ENCODE measurements at regions not wholly inside any gene's neighbourhood (a gene's known extent, or its start where the extent isn't known, plus 50 kb on each side); places are given as distances from the start of the nearest gene placed in this dataset.

GRCh38 chr3:127097481-127097880, 95.5 kb upstream of the PRR23E start:
- Histone ChIP-seq H4K20me1 (replicated peaks; ENCODE audit: control insufficient read depth, extremely low read depth, insufficient read depth, low read length) (no peaks in the 10 kb centered on the region), H3K4me2 (ENCODE audit: insufficient read depth, low read length) (no peak overlapping the region), H3K9me3 (replicated peaks; ENCODE audit: control insufficient read depth, insufficient read depth, low read length) (no peaks in the 10 kb centered on the region), H3K27me3 (ENCODE audit: control insufficient read depth in 2 of 2, insufficient read depth in 2 of 2, low read length in 2 of 2) (no peaks in the 10 kb centered on the region), H3K79me2 (ENCODE audit: control insufficient read depth, insufficient read depth, low read length) (no peaks in the 10 kb centered on the region), H3K4me3 (replicated peaks in 1 of 3; ENCODE audit: insufficient read depth in 1 of 3, low read depth in 1 of 3, low read length in 3 of 3) (no peak overlapping the region), H2AFZ (ENCODE audit: low read depth, low read length) (no peak overlapping the region), H3K4me1 (ENCODE audit: control insufficient read depth, extremely low read depth, insufficient read depth, low read length) (no peaks in the 10 kb centered on the region), H3K9me1 (replicated peaks; ENCODE audit: control insufficient read depth, extremely low read depth, insufficient read depth, low read length) (no peaks in the 10 kb centered on the region), H3K27ac (ENCODE audit: insufficient read depth, low read depth, low read length) (no peak overlapping the region), H3K36me3 (ENCODE audit: control insufficient read depth in 2 of 2, extremely low read depth in 1 of 2, insufficient read depth in 2 of 2, low read length in 2 of 2) (no peaks in the 10 kb centered on the region), H3K9ac (replicated peaks; ENCODE audit: extremely low read depth, insufficient read depth, low read length) (no peak overlapping the region)
- intact Hi-C loops (cut with micrococcal nuclease) (no loop called here), dilution Hi-C loops (cut with MboI; ENCODE audit: extremely low pct_ligation_motif_present, low sequenced_read_pairs) (no loop called here)
- no TSS peak for BruUV-seq (replicated peaks)
- POLR2A ChIA-PET = no interaction called here
- TF ChIP-seq FOS (IDR thresholded peaks at IDR 0.05; ENCODE audit: borderline replicate concordance, insufficient read depth, low read length) (no peak), EZH2 (IDR thresholded peaks at IDR 0.05; ENCODE audit: borderline replicate concordance, low read depth, low read length, severe bottlenecking) (no peak)
- DNase-seq (ENCODE audit: low read depth, low spot score) = no peak
- CTCF ChIA-PET = interaction anchor here (1.1 kb wide), 1 partner anchor 851 kb away, joined by 3 read pairs; no protein-coding TSS in a partner anchor
- FAIRE-seq = no peak

GRCh38 chr3:127099982-127100381, 92.9 kb upstream of the PRR23E start:
- DNase-seq (ENCODE audit: low read depth, low spot score) (no peak), FAIRE-seq (no peak)
- Histone ChIP-seq H2AFZ (ENCODE audit: low read depth, low read length) (no peak overlapping the region), H3K4me2 (ENCODE audit: insufficient read depth, low read length) (no peak overlapping the region), H4K20me1 (replicated peaks; ENCODE audit: control insufficient read depth, extremely low read depth, insufficient read depth, low read length) (no peaks in the 10 kb centered on the region), H3K27ac (ENCODE audit: insufficient read depth, low read depth, low read length) (no peak overlapping the region), H3K36me3 (ENCODE audit: control insufficient read depth in 2 of 2, extremely low read depth in 1 of 2, insufficient read depth in 2 of 2, low read length in 2 of 2) (no peaks in the 10 kb centered on the region), H3K9me3 (replicated peaks; ENCODE audit: control insufficient read depth, insufficient read depth, low read length) (no peaks in the 10 kb centered on the region), H3K9ac (replicated peaks; ENCODE audit: extremely low read depth, insufficient read depth, low read length) (no peak overlapping the region), H3K4me3 (replicated peaks in 1 of 3; ENCODE audit: insufficient read depth in 1 of 3, low read depth in 1 of 3, low read length in 3 of 3) (no peak overlapping the region), H3K9me1 (replicated peaks; ENCODE audit: control insufficient read depth, extremely low read depth, insufficient read depth, low read length) (no peaks in the 10 kb centered on the region), H3K4me1 (ENCODE audit: control insufficient read depth, extremely low read depth, insufficient read depth, low read length) (no peaks in the 10 kb centered on the region), H3K79me2 (ENCODE audit: control insufficient read depth, insufficient read depth, low read length) (no peaks in the 10 kb centered on the region), H3K27me3 (ENCODE audit: control insufficient read depth in 2 of 2, insufficient read depth in 2 of 2, low read length in 2 of 2) (no peaks in the 10 kb centered on the region)
- dilution Hi-C loops (cut with MboI; ENCODE audit: extremely low pct_ligation_motif_present, low sequenced_read_pairs) = no loop called here
- intact Hi-C loops (cut with micrococcal nuclease) = no loop called here
- TF ChIP-seq POLR2A (IDR thresholded peaks at IDR 0.05; ENCODE audit: low read depth, low read length) = no peak
- TF ChIP-seq MYC (IDR thresholded peaks at IDR 0.05; ENCODE audit: low read depth, low read length) = no peak
- TF ChIP-seq GATA2 (IDR thresholded peaks at IDR 0.05; ENCODE audit: insufficient read depth, insufficient read length, low read depth, low read length) = no peak
- TF ChIP-seq FOS (IDR thresholded peaks at IDR 0.05; ENCODE audit: borderline replicate concordance, insufficient read depth, low read length) = no peak
- no peak for TF ChIP-seq JUN (IDR thresholded peaks at IDR 0.05; ENCODE audit: borderline replicate concordance, insufficient read depth, insufficient read length, low read depth)
- TF ChIP-seq EZH2 (IDR thresholded peaks at IDR 0.05; ENCODE audit: borderline replicate concordance, low read depth, low read length, severe bottlenecking) = no peak
- TF ChIP-seq POLR2AphosphoS5 (IDR thresholded peaks at IDR 0.05; ENCODE audit: insufficient read depth, low read depth, low read length) = no peak
- no peak for TF ChIP-seq MAX (IDR thresholded peaks at IDR 0.05; ENCODE audit: insufficient read depth, insufficient read length)
- TF ChIP-seq CTCF (IDR thresholded peaks at IDR 0.05; ENCODE audit: extremely low read depth in 1 of 2, insufficient read depth in 1 of 2, low read depth in 1 of 2, low read length in 2 of 2) = no peak
- BruUV-seq (replicated peaks) = no TSS peak
- ChIA-PET CTCF (no interaction called here), POLR2A (no interaction called here)
